CD4-positive, alpha-beta T cell (primary cell): ENCODE measurements at regions not wholly inside any gene's neighbourhood (a gene's known extent, or its start where the extent isn't known, plus 50 kb on each side); places are given as distances from the start of the nearest gene placed in this dataset.

Source experiments
- ATAC-seq: fragments of 200-7000 bp; cut with Tn5 transposase; one replicate; pipeline ENCODE4 v1.10.0; 2022; ENCODE audit warnings: mild to moderate bottlenecking; ENCODE audit not compliant: poor library complexity
- CTCF ChIA-PET: fragments of 350-600 bp; sonication (Branson Sonifier 250); formaldehyde crosslinking; loops from one replicate; lab custom pipeline; 2021; ENCODE audit warnings: antibody characterized with exemption, inconsistent platforms; lab: Charles Lee
- POLR2A ChIA-PET: fragments of 350-600 bp; sonication (Branson Sonifier 250); formaldehyde crosslinking; loops from one replicate; lab custom pipeline; 2021; ENCODE audit warnings: antibody characterized with exemption, inconsistent platforms; lab: Charles Lee
- DNase-seq, 14 experiments: peaks; one replicate each; pipeline ENCODE4 v3.0.0-alpha.2; 2013 to 2020; ENCODE audit warnings: mixed read lengths in 2 of 14
- H3K27ac ChIP-seq, 2 donors: one replicate each; pipeline versions ENCODE4 v1.5.1 to v1.7.0; 2013; ENCODE audit warnings: low read length in 2 of 2, low read depth in 1 of 2, mild to moderate bottlenecking in 1 of 2
- H3K27me3 ChIP-seq, 2 experiments: 1 replicate in 1 of 2; 2 replicates in 1 of 2; pipeline versions ENCODE4 v1.6.1 to v1.7.0; 2013; ENCODE audit warnings: low read length in 2 of 2, control low read depth in 1 of 2, mild to moderate bottlenecking in 1 of 2, moderate library complexity in 1 of 2; ENCODE audit not compliant: insufficient read depth in 2 of 2, control insufficient read depth in 1 of 2
- H3K36me3 ChIP-seq: one replicate; pipeline ENCODE4 v1.6.1; 2013; ENCODE audit warnings: low read length, control low read depth; ENCODE audit not compliant: insufficient read depth
- H3K4me1 ChIP-seq: one replicate; pipeline ENCODE4 v1.6.1; 2013; ENCODE audit warnings: low read length, control low read depth; ENCODE audit not compliant: insufficient read depth
- H3K4me3 ChIP-seq: one replicate; pipeline ENCODE4 v1.5.1; 2013; ENCODE audit warnings: mild to moderate bottlenecking, low read length, moderate library complexity
- H3K9me3 ChIP-seq, 2 experiments: 1 replicate in 1 of 2; 2 replicates in 1 of 2; pipeline versions ENCODE4 v1.6.1 to v1.7.0; 2013; ENCODE audit warnings: low read length in 2 of 2, mild to moderate bottlenecking in 2 of 2, control low read depth in 1 of 2, moderate library complexity in 1 of 2; ENCODE audit not compliant: control insufficient read depth in 1 of 2, insufficient read depth in 1 of 2
- H3K27ac Mint-ChIP-seq: one replicate; pipeline ENCODE4 v1.8.0; 2020; ENCODE audit warnings: mixed read lengths
- H3K27me3 Mint-ChIP-seq: one replicate; pipeline ENCODE4 v1.8.0; 2021; ENCODE audit warnings: mixed read lengths
- H3K36me3 Mint-ChIP-seq: one replicate; pipeline ENCODE4 v1.8.0; 2021; ENCODE audit warnings: low read depth, mixed read lengths
- H3K4me1 Mint-ChIP-seq: one replicate; pipeline ENCODE4 v1.8.0; 2021; ENCODE audit warnings: low read depth, mixed read lengths
- H3K4me3 Mint-ChIP-seq: one replicate; pipeline ENCODE4 v1.8.0; 2020; ENCODE audit warnings: mild to moderate bottlenecking, mixed read lengths
- H3K9me3 Mint-ChIP-seq: one replicate; pipeline ENCODE4 v1.8.0; 2020; ENCODE audit warnings: mixed read lengths
- intact Hi-C, 2 experiments: fragments of 100-400 bp; cut with DNase I in 1 of 2; cut with micrococcal nuclease in 1 of 2; formaldehyde crosslinking; loops; one replicate each; pipeline versions ENCODE4 v1.15.1 to v1.9.0; 2023 to 2025; cut with DNase I, micrococcal nuclease
- TF ChIP-seq, protein P1 (sequence below): fragments of 200-600 bp; IDR thresholded peaks from one replicate; pipeline ENCODE4 v1.8.0; 2022; ENCODE audit warnings: antibody characterized with exemption, mild to moderate bottlenecking

DNA sequence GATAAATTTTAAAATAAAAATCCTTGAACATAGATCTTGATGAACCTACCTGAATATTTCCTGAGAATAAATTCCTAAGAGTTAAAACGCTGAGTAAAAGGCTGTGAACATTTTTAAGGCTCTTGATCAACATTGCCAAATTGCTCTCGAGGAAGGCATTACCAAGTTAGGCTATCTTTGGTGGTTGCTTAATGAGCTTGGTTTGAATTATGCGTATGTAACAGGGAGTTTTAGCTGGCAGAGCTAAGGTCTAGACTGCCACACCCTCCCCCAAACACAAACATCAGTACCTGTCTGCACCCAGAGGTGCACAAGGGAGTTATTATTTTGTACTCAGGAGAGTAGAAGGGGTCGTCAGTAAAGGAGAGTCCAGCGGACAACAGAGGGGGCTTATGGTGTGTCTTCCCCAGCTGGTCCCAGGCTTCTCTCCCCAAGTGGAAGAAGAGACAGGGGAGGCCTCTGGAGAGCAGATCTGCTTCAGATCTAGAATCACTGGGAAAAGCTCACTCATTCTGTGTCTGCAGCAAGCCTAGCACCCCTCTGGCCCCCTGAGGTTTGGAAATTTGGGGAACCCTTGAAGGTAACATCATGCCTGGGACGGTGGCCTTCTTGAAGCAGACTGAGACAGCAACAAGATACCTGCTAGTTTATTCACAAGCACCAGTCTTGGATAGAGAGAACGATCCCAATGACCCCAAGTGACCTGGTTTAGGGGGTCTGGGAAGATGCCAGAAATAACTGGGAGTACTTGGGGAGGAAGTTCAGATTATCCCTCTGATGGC lies 197.2 kb upstream of the ID2 start:
- POLR2A ChIA-PET = interaction anchor here (1.4 kb wide), 2 partner anchors 12 to 31 kb away, joined by 3 to 6 read pairs; no protein-coding TSS in a partner anchor
- Histone ChIP-seq H3K27me3 (no peaks in the 10 kb centered on the region), H3K4me1 (peaks cover 77% of the 10 kb centered on the region), H3K4me3 (no peak overlapping the region), H3K36me3 (peaks cover 2% of the 10 kb centered on the region), H3K27ac (peak overlapping the region; percentile 35 to 46), H3K9me3 (no peaks in the 10 kb centered on the region)
- Mint-ChIP-seq H3K27ac (peak overlapping the region; percentile 68), H3K4me3 (no peak overlapping the region), H3K4me1 (peaks cover 79% of the 10 kb centered on the region), H3K36me3 (no peaks in the 10 kb centered on the region), H3K27me3 (no peaks in the 10 kb centered on the region), H3K9me3 (no peaks in the 10 kb centered on the region)
- peak; percentile 18 for ATAC-seq
- TF ChIP-seq, protein P1, sequence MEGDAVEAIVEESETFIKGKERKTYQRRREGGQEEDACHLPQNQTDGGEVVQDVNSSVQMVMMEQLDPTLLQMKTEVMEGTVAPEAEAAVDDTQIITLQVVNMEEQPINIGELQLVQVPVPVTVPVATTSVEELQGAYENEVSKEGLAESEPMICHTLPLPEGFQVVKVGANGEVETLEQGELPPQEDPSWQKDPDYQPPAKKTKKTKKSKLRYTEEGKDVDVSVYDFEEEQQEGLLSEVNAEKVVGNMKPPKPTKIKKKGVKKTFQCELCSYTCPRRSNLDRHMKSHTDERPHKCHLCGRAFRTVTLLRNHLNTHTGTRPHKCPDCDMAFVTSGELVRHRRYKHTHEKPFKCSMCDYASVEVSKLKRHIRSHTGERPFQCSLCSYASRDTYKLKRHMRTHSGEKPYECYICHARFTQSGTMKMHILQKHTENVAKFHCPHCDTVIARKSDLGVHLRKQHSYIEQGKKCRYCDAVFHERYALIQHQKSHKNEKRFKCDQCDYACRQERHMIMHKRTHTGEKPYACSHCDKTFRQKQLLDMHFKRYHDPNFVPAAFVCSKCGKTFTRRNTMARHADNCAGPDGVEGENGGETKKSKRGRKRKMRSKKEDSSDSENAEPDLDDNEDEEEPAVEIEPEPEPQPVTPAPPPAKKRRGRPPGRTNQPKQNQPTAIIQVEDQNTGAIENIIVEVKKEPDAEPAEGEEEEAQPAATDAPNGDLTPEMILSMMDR = no peak
- peak in 2 of 14 experiments; percentile 57 to 75 for DNase-seq
- intact Hi-C loops = no loop called here
- CTCF ChIA-PET = no interaction called here

DNA sequence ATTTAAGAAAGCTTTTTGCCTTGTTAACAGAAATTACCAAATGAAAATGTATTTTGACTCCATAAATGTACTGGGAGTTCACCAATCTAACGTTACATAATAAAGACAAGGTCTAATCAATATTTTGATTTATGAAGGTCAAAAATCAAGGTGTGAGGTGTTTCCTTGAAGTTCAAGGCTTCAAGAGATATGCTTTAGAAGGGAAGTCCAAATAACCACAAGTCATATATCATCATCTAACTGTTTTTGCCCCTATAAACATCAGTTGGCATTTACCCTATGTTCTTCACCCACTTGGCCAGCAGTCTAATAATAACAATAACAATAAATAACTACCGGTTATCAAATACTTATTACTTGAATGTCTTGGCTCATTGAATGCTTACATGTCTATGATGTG lies 196.1 kb upstream of the ID2 start:
- Histone ChIP-seq H3K27me3 (no peaks in the 10 kb centered on the region), H3K4me3 (peak overlapping the region; percentile 60), H3K27ac (no peak overlapping the region), H3K9me3 (no peaks in the 10 kb centered on the region), H3K4me1 (peaks cover 78% of the 10 kb centered on the region), H3K36me3 (peaks cover 2% of the 10 kb centered on the region)
- Mint-ChIP-seq H3K27ac (peak overlapping the region; percentile 45), H3K9me3 (no peaks in the 10 kb centered on the region), H3K4me3 (peak overlapping the region; percentile 23), H3K4me1 (peaks cover 78% of the 10 kb centered on the region), H3K27me3 (no peaks in the 10 kb centered on the region), H3K36me3 (no peaks in the 10 kb centered on the region)
- ATAC-seq (no peak), DNase-seq (no peak)
- ChIA-PET POLR2A (interaction anchor here (1.4 kb wide), 2 partner anchors 13 to 30 kb away, joined by 3 to 6 read pairs; no protein-coding TSS in a partner anchor), CTCF (no interaction called here)
- intact Hi-C loops = no loop called here
- TF ChIP-seq, protein P1 = no peak

DNA sequence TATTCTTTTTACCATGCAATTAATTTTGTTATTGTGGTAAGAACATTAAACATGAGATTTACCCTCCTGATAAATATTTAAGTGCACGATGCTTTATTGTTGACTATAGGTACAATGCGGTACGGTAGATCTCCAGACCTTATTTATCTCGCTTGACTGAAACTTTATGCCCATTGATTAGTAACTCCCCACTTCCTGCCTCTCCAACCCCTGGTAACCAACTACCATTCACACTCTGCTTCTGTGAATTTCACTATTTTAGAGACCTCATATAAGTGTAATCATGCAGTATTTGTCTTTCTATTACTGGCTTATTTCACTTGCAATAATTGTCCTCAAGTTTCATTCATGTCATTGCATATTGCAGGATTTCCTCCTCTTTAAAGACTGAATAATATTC lies 195.7 kb upstream of the ID2 start:
- no peak for ATAC-seq
- Mint-ChIP-seq H3K27me3 (no peaks in the 10 kb centered on the region), H3K9me3 (no peaks in the 10 kb centered on the region), H3K4me1 (peaks cover 78% of the 10 kb centered on the region), H3K36me3 (no peaks in the 10 kb centered on the region), H3K27ac (peak overlapping the region; percentile 45), H3K4me3 (peak overlapping the region; percentile 23)
- Histone ChIP-seq H3K9me3 (no peaks in the 10 kb centered on the region), H3K4me1 (peaks cover 74% of the 10 kb centered on the region), H3K36me3 (peaks cover 2% of the 10 kb centered on the region), H3K4me3 (peak overlapping the region; percentile 60), H3K27ac (no peak overlapping the region), H3K27me3 (no peaks in the 10 kb centered on the region)
- TF ChIP-seq, protein P1 = no peak
- intact Hi-C loops = no loop called here
- ChIA-PET CTCF (no interaction called here), POLR2A (interaction anchor here (2.9 kb wide), 1 partner anchor 8 kb away, joined by 18 read pairs; no protein-coding TSS in a partner anchor)
- DNase-seq = peak in 3 of 14 experiments; percentile 27 to 57 (median 40)
